Motor neuron (in vitro differentiated cells): ENCODE measurements at regions not wholly inside any gene's neighbourhood (a gene's known extent, or its start where the extent isn't known, plus 50 kb on each side); places are given as distances from the start of the nearest gene placed in this dataset.

Experiments
- ATAC-seq, 8 experiments: fragments of 200-7000 bp; cut with Tn5 transposase; replicated peaks in 6 of 8; 2 replicates each; pipeline ENCODE4 v1.8.0; 2021; ENCODE audit warnings: mild to moderate bottlenecking in 8 of 8, moderate library complexity in 8 of 8
- H3K27ac ChIP-seq, 2 donors: fragments of 250-450 bp; sonication (Bioruptor Pico); 2 replicates each; pipeline ENCODE4 v1.9.0; 2021; ENCODE audit warnings: antibody characterized with exemption in 2 of 2, mild to moderate bottlenecking in 2 of 2, moderate library complexity in 1 of 2
- H3K4me1 ChIP-seq, 2 donors: fragments of 250-450 bp; sonication (Bioruptor Pico); replicated peaks in 1 of 2; 2 replicates each; pipeline ENCODE4 v1.6.1; 2021; ENCODE audit warnings: antibody characterized with exemption in 2 of 2, mild to moderate bottlenecking in 2 of 2, moderate library complexity in 1 of 2
- H3K4me3 ChIP-seq, 5 donors: fragments of 250-450 bp; sonication (Bioruptor Pico); 2 replicates each; pipeline ENCODE4 v1.9.0; 2021; ENCODE audit warnings: antibody characterized with exemption in 5 of 5, mild to moderate bottlenecking in 5 of 5, moderate library complexity in 4 of 5
- WGBS, 10 experiments: fragments of 450-650 bp; shearing (Covaris generic); methylation state at CpG; one replicate each; pipeline ENCODE4 v1.0.0; 2022; 5-methylcytosine and 5-hydroxymethylcytosine counted together
- in situ Hi-C, 9 experiments: fragments of 400-800 bp; cut with MboI; loops; one replicate each; pipeline ENCODE4 v1.15.0; 2021; ENCODE audit warnings: low sequenced_read_pairs in 9 of 9, low pct_unique_long_range_greater_than_20kb in 2 of 9; ENCODE audit not compliant: unreplicated experiment in 9 of 9

- Histone ChIP-seq H3K4me1 (no peaks in the 10 kb centered on the region), H3K4me3 (no peak overlapping the region), H3K27ac (no peak overlapping the region)
- in situ Hi-C loops, result no loop called here
- WGBS, 10 experiments, result 8 to 94% (median 89%) methylated on average over 1 to 3 of the region's 3 CpGs; no CpG with 5 or more reads in 4 of the 10 experiments
- peak in 2 of 8 experiments; percentile 81 for ATAC-seq
These were observed 266.3 kb downstream of the TPBG start for GRCh38 chr6:82629921-82630320.

GRCh38 chr6:82641677-82642076 is 278.1 kb downstream of the TPBG start:
- no peak overlapping the region for H3K27ac ChIP-seq
- in situ Hi-C loops, result no loop called here
- H3K4me3 ChIP-seq, result no peak overlapping the region
- H3K4me1 ChIP-seq, result peaks cover 0 to 5% of the 10 kb centered on the region in 2 donors
- no peak for ATAC-seq
- whole genome bisulfite sequencing, 10 experiments, result 0 to 91% (median 54%) methylated on average over 1 of the region's 1 CpG; no CpG with 5 or more reads in 2 of the 10 experiments

- H3K4me1 ChIP-seq, result peaks cover 0 to 5% of the 10 kb centered on the region in 2 donors
- H3K4me3 ChIP-seq, result no peak overlapping the region
- WGBS, 10 experiments, result 0 to 73% (median 33%) methylated on average over 1 to 3 of the region's 3 CpGs; no CpG with 5 or more reads in 1 of the 10 experiments
- no peak for ATAC-seq
- in situ Hi-C loops, result no loop called here
- H3K27ac ChIP-seq, result no peak overlapping the region
These were observed 282.1 kb downstream of the TPBG start for GRCh38 chr6:82645536-82646230.

GRCh38 chr6:82646231-82646615 is 282.6 kb downstream of the TPBG start:
- no peak overlapping the region for H3K27ac ChIP-seq
- H3K4me1 ChIP-seq, result peaks cover 0 to 5% of the 10 kb centered on the region in 2 donors
- WGBS, 10 experiments, result 0 to 100% (median 46%) methylated on average over 1 of the region's 1 CpG; no CpG with 5 or more reads in 6 of the 10 experiments
- in situ Hi-C loops, result no loop called here
- ATAC-seq, result no peak
- H3K4me3 ChIP-seq, result no peak overlapping the region

- 0 to 87% (median 68%) methylated on average over 1 to 5 of the region's 5 CpGs for WGBS, 10 experiments
- H3K27ac ChIP-seq, result no peak overlapping the region
- no peaks in the 10 kb centered on the region for H3K4me1 ChIP-seq
- H3K4me3 ChIP-seq, result no peak overlapping the region
- ATAC-seq, result peak in 3 of 8 experiments; percentile 41 to 91 (median 82)
- in situ Hi-C loops, result no loop called here
These were observed 288.3 kb downstream of the TPBG start for GRCh38 chr6:82651845-82652335.

GRCh38 chr6:82679232-82679631 is 315.6 kb downstream of the TPBG start:
- in situ Hi-C loops, result no loop called here
- no peak overlapping the region for H3K27ac ChIP-seq
- H3K4me3 ChIP-seq, result no peak overlapping the region
- H3K4me1 ChIP-seq, result no peaks in the 10 kb centered on the region
- ATAC-seq, result no peak
- 57 to 100% (median 85%) methylated on average over 1 to 2 of the region's 2 CpGs; no CpG with 5 or more reads in 1 of the 10 experiments for WGBS, 10 experiments

GRCh38 chr6:82680192-82680591 is 316.6 kb downstream of the TPBG start:
- no peaks in the 10 kb centered on the region for H3K4me1 ChIP-seq
- no peak for ATAC-seq
- no peak overlapping the region for H3K4me3 ChIP-seq
- H3K27ac ChIP-seq, result no peak overlapping the region
- in situ Hi-C loops, result no loop called here
- 0 to 94% (median 71%) methylated on average over 1 to 3 of the region's 3 CpGs; no CpG with 5 or more reads in 1 of the 10 experiments for WGBS, 10 experiments

- H3K4me1 ChIP-seq, result no peaks in the 10 kb centered on the region
- no peak overlapping the region for H3K4me3 ChIP-seq
- in situ Hi-C loops, result no loop called here
- 17 to 100% (median 63%) methylated on average over 1 to 3 of the region's 3 CpGs; no CpG with 5 or more reads in 2 of the 10 experiments for WGBS, 10 experiments
- H3K27ac ChIP-seq, result no peak overlapping the region
- no peak for ATAC-seq
These were observed 317.6 kb downstream of the TPBG start for GRCh38 chr6:82681119-82681714.

- Histone ChIP-seq H3K4me1 (no peaks in the 10 kb centered on the region), H3K4me3 (no peak overlapping the region), H3K27ac (no peak overlapping the region)
- 25 to 100% (median 89%) methylated on average over 1 to 3 of the region's 3 CpGs; no CpG with 5 or more reads in 2 of the 10 experiments for WGBS, 10 experiments
- no peak for ATAC-seq
- in situ Hi-C loops, result no loop called here
These were observed 323.1 kb downstream of the TPBG start for GRCh38 chr6:82686719-82687118.

GRCh38 chr6:82687855-82688254 is 324.2 kb downstream of the TPBG start:
- no peak for ATAC-seq
- H3K4me3 ChIP-seq, result no peak overlapping the region
- no peak overlapping the region for H3K27ac ChIP-seq
- in situ Hi-C loops, result no loop called here
- 61 to 95% (median 83%) methylated on average over 3 to 7 of the region's 7 CpGs; no CpG with 5 or more reads in 4 of the 10 experiments for WGBS, 10 experiments
- H3K4me1 ChIP-seq, result no peaks in the 10 kb centered on the region

- Histone ChIP-seq H3K27ac (no peak overlapping the region), H3K4me3 (no peak overlapping the region), H3K4me1 (no peaks in the 10 kb centered on the region)
- ATAC-seq, result no peak
- 67 to 100% (median 87%) methylated on average over 1 to 6 of the region's 6 CpGs for WGBS, 10 experiments
- in situ Hi-C loops, result no loop called here
These were observed 326.7 kb downstream of the TPBG start for GRCh38 chr6:82690283-82690682.

- Histone ChIP-seq H3K4me3 (no peak overlapping the region), H3K4me1 (no peaks in the 10 kb centered on the region), H3K27ac (no peak overlapping the region)
- in situ Hi-C loops, result no loop called here
- no peak for ATAC-seq
These were observed 328.4 kb downstream of the TPBG start for GRCh38 chr6:82691997-82692396.

GRCh38 chr6:82693094-82693493 is 329.5 kb downstream of the TPBG start:
- Histone ChIP-seq H3K4me1 (no peaks in the 10 kb centered on the region), H3K27ac (no peak overlapping the region), H3K4me3 (no peak overlapping the region)
- WGBS, 10 experiments, result 75 to 100% (median 75%) methylated on average over 1 of the region's 1 CpG; no CpG with 5 or more reads in 7 of the 10 experiments
- peak in 1 of 8 experiments; percentile 61 for ATAC-seq
- in situ Hi-C loops, result no loop called here
